ENCODE measurements at regions not wholly inside any gene's neighbourhood (a gene's known extent, or its start where the extent isn't known, plus 50 kb on each side); places are given as distances from the start of the nearest gene placed in this dataset.

DNA sequence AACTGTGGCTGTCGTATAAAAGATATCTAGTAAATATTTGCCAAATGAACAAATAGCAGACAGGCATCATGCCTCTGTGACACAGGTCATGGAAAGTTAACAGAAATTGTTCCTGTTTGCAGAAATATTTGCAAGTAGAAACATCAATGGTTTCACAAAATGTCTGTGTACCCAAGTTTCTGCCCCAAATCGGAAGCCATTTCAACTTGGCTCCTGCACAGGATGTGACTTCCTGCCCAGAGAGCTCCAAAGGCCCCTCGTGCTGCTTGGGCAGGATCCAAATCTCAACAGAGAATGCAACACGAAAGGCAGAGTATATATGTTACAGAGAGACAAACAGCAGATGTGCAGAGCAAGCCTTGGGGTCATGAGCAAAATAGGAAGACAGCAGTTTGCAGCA, 95.5 kb upstream of the SERP2 start:
- Histone ChIP-seq H2BK12ac (ENCODE audit: low read depth, low read length) (no peak overlapping the region), H3K4me2 (ENCODE audit: insufficient read depth in 1 of 2, low read depth in 2 of 2, low read length in 2 of 2) (no peak overlapping the region), H2BK5ac (ENCODE audit: low read depth, low read length) (no peak overlapping the region), H3K4me1 (replicated peaks in 1 of 4; ENCODE audit: control insufficient read depth in 3 of 4, insufficient read depth in 4 of 4, low read length in 3 of 4) (no peaks in the 10 kb centered on the region), H3K9me3 (ENCODE audit: insufficient read depth in 2 of 2, low read depth in 1 of 2, low read length in 1 of 2) (no peaks in the 10 kb centered on the region), H3K18ac (ENCODE audit: extremely low read depth, low read length) (no peak overlapping the region), H3K27ac (ENCODE audit: low read depth, low read length) (no peak overlapping the region), H4K8ac (ENCODE audit: extremely low read depth, insufficient read depth, low read length) (no peak overlapping the region), H3K79me1 (ENCODE audit: low read depth, low read length) (no peaks in the 10 kb centered on the region), H3K36me3 (ENCODE audit: control insufficient read depth in 2 of 4, insufficient read depth in 4 of 4, low read length in 3 of 4) (no peaks in the 10 kb centered on the region), H4K91ac (replicated peaks; ENCODE audit: insufficient read length, low read length) (no peak overlapping the region), H3K4ac (replicated peaks; ENCODE audit: insufficient read length, low read depth, low read length) (no peak overlapping the region), H2BK15ac (ENCODE audit: low read length) (no peak overlapping the region), H4K20me1 (replicated peaks in 1 of 2; ENCODE audit: control insufficient read depth in 1 of 2, insufficient read depth in 2 of 2, low read length in 2 of 2) (no peaks in the 10 kb centered on the region), H4K5ac (ENCODE audit: insufficient read length, low read depth, low read length) (no peak overlapping the region), H3K4me3 (ENCODE audit: extremely low read depth in 1 of 4, insufficient read depth in 2 of 4, low read depth in 3 of 4, low read length in 4 of 4) (no peak overlapping the region), H2BK20ac (ENCODE audit: low read length) (no peak overlapping the region), H3K9ac (replicated peaks in 1 of 4; ENCODE audit: extremely low read depth in 1 of 4, low read depth in 3 of 4, low read length in 3 of 4) (no peak overlapping the region), H3K79me2 (ENCODE audit: control insufficient read depth in 1 of 2, insufficient read depth in 2 of 2, low read length in 2 of 2) (no peaks in the 10 kb centered on the region), H2AK5ac (ENCODE audit: low read depth, low read length) (no peak overlapping the region), H2BK120ac (replicated peaks; ENCODE audit: low read depth, low read length) (no peak overlapping the region), H3K56ac (replicated peaks; ENCODE audit: insufficient read length, low read depth, low read length) (no peak overlapping the region), H3K23ac (ENCODE audit: insufficient read length) (no peak overlapping the region), H2AFZ (ENCODE audit: low read length) (no peak overlapping the region), H3K27me3 (replicated peaks in 1 of 4; ENCODE audit: control insufficient read depth in 3 of 4, extremely low read depth in 1 of 4, insufficient read depth in 3 of 4, low read length in 3 of 4) (no peaks in the 10 kb centered on the region), H3K14ac (ENCODE audit: insufficient read length) (no peak overlapping the region), H3K23me2 (ENCODE audit: low read depth, low read length) (no peaks in the 10 kb centered on the region)
- POLR2A ChIA-PET (ENCODE audit: partially characterized antibody), result interaction anchor here (1.7 kb wide), 1 partner anchor 157 kb away, joined by 5 read pairs; no protein-coding TSS in a partner anchor
- 79% methylated on average over 4 of the region's 4 CpGs; no CpG with 5 or more reads in 1 of the 2 experiments for WGBS, 2 experiments (ENCODE audit: extremely low coverage in 1 of 2, insufficient coverage in 1 of 2, insufficient read length in 1 of 2, insufficient replicate concordance in 2 of 2, low coverage in 1 of 2, low lambda C conversion rate in 2 of 2, missing lambda C conversion rate in 1 of 2)
- DNase-seq (ENCODE audit: low read depth in 1 of 2, low spot score in 2 of 2) (no peak), FAIRE-seq (no peak)
- CTCF ChIA-PET (ENCODE audit: partially characterized antibody), result interaction anchor here (1.1 to 1.4 kb wide), 2 partner anchors 11 to 400 kb away, joined by 3 to 4 read pairs; no protein-coding TSS in a partner anchor
- TF ChIP-seq SUZ12 (IDR thresholded peaks at IDR 0.05; ENCODE audit: low read length) (no peak), RFX5 (IDR thresholded peaks at IDR 0.05; ENCODE audit: borderline replicate concordance, low read depth, low read length) (no peak), SP4 (IDR thresholded peaks at IDR 0.05; ENCODE audit: low read length) (no peak), SAP30 (IDR thresholded peaks at IDR 0.05; ENCODE audit: insufficient read depth, insufficient replicate concordance, low read length) (no peak), RBBP5 (IDR thresholded peaks at IDR 0.05; ENCODE audit: borderline replicate concordance, low read depth, low read length) (no peak), JUND (IDR thresholded peaks at IDR 0.05; ENCODE audit: low read length) (no peak), TBP (IDR thresholded peaks at IDR 0.05; ENCODE audit: low read depth, low read length) (no peak), EZH2 (IDR thresholded peaks at IDR 0.05; ENCODE audit: low read depth, low read length, severe bottlenecking) (no peak), TAF1 (IDR thresholded peaks at IDR 0.05; ENCODE audit: low read depth, low read length) (no peak), BACH1 (IDR thresholded peaks at IDR 0.05; ENCODE audit: low read length) (no peak), NANOG (IDR thresholded peaks at IDR 0.05; ENCODE audit: insufficient read depth, low read depth, low read length, poor library complexity, severe bottlenecking) (no peak), CHD2 (IDR thresholded peaks at IDR 0.05; ENCODE audit: low read length) (no peak), HDAC6 (IDR thresholded peaks at IDR 0.05; ENCODE audit: low read depth, low read length) (no peak), POU5F1 (IDR thresholded peaks at IDR 0.05; ENCODE audit: low read depth, low read length) (no peak)
- TF ChIP-seq, protein P1, sequence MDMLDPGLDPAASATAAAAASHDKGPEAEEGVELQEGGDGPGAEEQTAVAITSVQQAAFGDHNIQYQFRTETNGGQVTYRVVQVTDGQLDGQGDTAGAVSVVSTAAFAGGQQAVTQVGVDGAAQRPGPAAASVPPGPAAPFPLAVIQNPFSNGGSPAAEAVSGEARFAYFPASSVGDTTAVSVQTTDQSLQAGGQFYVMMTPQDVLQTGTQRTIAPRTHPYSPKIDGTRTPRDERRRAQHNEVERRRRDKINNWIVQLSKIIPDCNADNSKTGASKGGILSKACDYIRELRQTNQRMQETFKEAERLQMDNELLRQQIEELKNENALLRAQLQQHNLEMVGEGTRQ (IDR thresholded peaks at IDR 0.05; ENCODE audit: low read length), result no peak
